A549 (cell line): ENCODE measurements at regions not wholly inside any gene's neighbourhood (a gene's known extent, or its start where the extent isn't known, plus 50 kb on each side); places are given as distances from the start of the nearest gene placed in this dataset.

Experiments
- ATAC-seq, 2 experiments: fragments of 200-7000 bp in 1 of 2; fragments of >200 bp in 1 of 2; cut with Nextera tagmentation in 1 of 2; cut with Tn5 transposase in 1 of 2; 3 replicates each; pipeline versions ENCODE4 v1.8.0 to v1.9.1; 2018 to 2020; ENCODE audit warnings: mild to moderate bottlenecking in 1 of 2, moderate library complexity in 1 of 2
- CTCF ChIA-PET: fragments of 300-600 bp; sonication (Branson Sonifier 250); formaldehyde crosslinking; extraction: SDS; loops from one replicate; lab custom pipeline; 2021; ENCODE audit warnings: antibody characterized with exemption, inconsistent platforms; lab: Yijun Ruan, JAX
- POLR2A ChIA-PET: fragments of 350-600 bp; formaldehyde crosslinking; extraction: SDS; loops from one replicate; lab custom pipeline; 2021; ENCODE audit warnings: antibody characterized with exemption, inconsistent platforms; lab: Yijun Ruan, JAX
- DNase-seq, 2 experiments: peaks; one replicate each; pipeline versions ENCODE4 v3.0.0 to v3.0.0-alpha.2; 2011 to 2016; ENCODE audit warnings: low read depth in 1 of 2, low spot score in 1 of 2
- FAIRE-seq: peaks from 2 replicates; lab custom pipeline; 2011; peaks lifted over from hg19 to GRCh38; lab: Jason Lieb, UNC
- H3K27ac ChIP-seq, 2 experiments: fragments of >200 bp; sonication (Bioruptor Twin); formaldehyde crosslinking; 3 replicates each; pipeline ENCODE4 v1.5.1; 2016 to 2017
- H3K4me1 ChIP-seq: fragments of >200 bp; sonication (Bioruptor Twin); formaldehyde crosslinking; 3 replicates; pipeline ENCODE4 v1.6.1; 2016
- H3K4me2 ChIP-seq: fragments of >200 bp; sonication (Bioruptor Twin); formaldehyde crosslinking; 3 replicates; pipeline ENCODE4 v1.6.1; 2016
- H3K4me3 ChIP-seq: fragments of >200 bp; sonication (Bioruptor Twin); formaldehyde crosslinking; 3 replicates; pipeline ENCODE4 v1.5.1; 2016
- H3K9me3 ChIP-seq: fragments of >200 bp; sonication (Bioruptor Twin); formaldehyde crosslinking; 3 replicates; pipeline ENCODE4 v1.6.1; 2016
- CBX2 ChIP-seq: fragments of 200-600 bp; sonication (generic); IDR thresholded peaks from 2 replicates; pipeline ENCODE4 v1.6.1; 2016; ENCODE audit warnings: low read depth, mild to moderate bottlenecking, borderline replicate concordance
- CEBPB ChIP-seq, 2 experiments: fragments of >200 bp in 1 of 2; sonication (Bioruptor Twin) in 1 of 2; formaldehyde crosslinking in 1 of 2; IDR thresholded peaks; 2 replicates each; pipeline ENCODE4 v1.6.1; 2012 to 2016
- CTCF ChIP-seq: fragments of >200 bp; sonication (Bioruptor Twin); formaldehyde crosslinking; IDR thresholded peaks from 3 replicates; pipeline ENCODE4 v1.5.1; 2016
- FOSB ChIP-seq: fragments of 250-450 bp; sonication (Bioruptor Pico); IDR thresholded peaks from 2 replicates; pipeline ENCODE4 v1.5.0; 2020; ENCODE audit warnings: mild to moderate bottlenecking, moderate library complexity
- FOXS1 ChIP-seq: fragments of 250-450 bp; sonication (Bioruptor Pico); IDR thresholded peaks from 2 replicates; pipeline ENCODE4 v1.5.0; 2020; ENCODE audit warnings: mild to moderate bottlenecking, moderate library complexity
- HEYL ChIP-seq: fragments of 250-450 bp; sonication (Bioruptor Pico); IDR thresholded peaks from 2 replicates; pipeline ENCODE4 v1.8.0; 2021; ENCODE audit warnings: mild to moderate bottlenecking, moderate library complexity
- JUN ChIP-seq, 2 experiments: fragments of >200 bp; sonication (Bioruptor Twin); formaldehyde crosslinking; IDR thresholded peaks; 2 replicates in 1 of 2; 3 replicates in 1 of 2; pipeline ENCODE4 v1.6.1; 2016 to 2017
- KDM5A ChIP-seq: fragments of 200-600 bp; sonication (generic); IDR thresholded peaks from 2 replicates; pipeline ENCODE4 v1.6.1; 2016; ENCODE audit warnings: antibody characterized with exemption, mild to moderate bottlenecking
- MAFK ChIP-seq: fragments of 450-650 bp; IDR thresholded peaks from 2 replicates; pipeline ENCODE4 v1.6.1; 2014; ENCODE audit not compliant: partially characterized antibody
- MYC ChIP-seq: IDR thresholded peaks from 2 replicates; pipeline ENCODE4 v1.6.1; 2012; ENCODE audit warnings: mild to moderate bottlenecking, inconsistent platforms, low read length, improper control_type of control experiment, borderline replicate concordance
- NFE2L2 ChIP-seq: fragments of 150-350 bp; conservative IDR thresholded peaks from 2 replicates; pipeline ENCODE4 v1.6.1; 2014; ENCODE audit warnings: low read length
- NPAS2 ChIP-seq: fragments of 250-450 bp; sonication (Bioruptor Pico); IDR thresholded peaks from 2 replicates; pipeline ENCODE4 v1.8.0; 2022; ENCODE audit warnings: mild to moderate bottlenecking, moderate library complexity, borderline replicate concordance
- PHF8 ChIP-seq: fragments of 200-600 bp; sonication (generic); IDR thresholded peaks from 2 replicates; pipeline ENCODE4 v1.6.1; 2016; ENCODE audit warnings: low read depth, mild to moderate bottlenecking, antibody characterized with exemption, moderate library complexity, borderline replicate concordance
- POLR2A ChIP-seq: IDR thresholded peaks from 2 replicates; pipeline ENCODE4 v1.6.1; 2012; ENCODE audit warnings: mild to moderate bottlenecking, low read length
- RAD21 ChIP-seq, 2 experiments: fragments of >200 bp in 1 of 2; sonication (Bioruptor Twin) in 1 of 2; formaldehyde crosslinking in 1 of 2; IDR thresholded peaks in 1 of 2; conservative IDR thresholded peaks in 1 of 2; 2 replicates in 1 of 2; 3 replicates in 1 of 2; pipeline ENCODE4 v1.6.1; 2012 to 2018; ENCODE audit warnings: inconsistent platforms in 1 of 2
- RCOR1 ChIP-seq: fragments of 150-350 bp; IDR thresholded peaks from 2 replicates; pipeline ENCODE4 v1.6.1; 2014; ENCODE audit warnings: antibody characterized with exemption, low read length, low read depth
- SREBF2 ChIP-seq: fragments of 450-650 bp; IDR thresholded peaks from 2 replicates; pipeline ENCODE4 v1.6.1; 2014; ENCODE audit warnings: mild to moderate bottlenecking, moderate library complexity
- TFCP2L1 ChIP-seq: fragments of 250-450 bp; sonication (Bioruptor Pico); IDR thresholded peaks from 2 replicates; pipeline ENCODE4 v1.5.0; 2021; ENCODE audit warnings: mild to moderate bottlenecking
- WGBS: methylation state at CpG from one replicate; pipeline ENCODE4 v1.1.6; 2017; ENCODE audit errors: missing lambda C conversion rate; 5-methylcytosine and 5-hydroxymethylcytosine counted together
- TF ChIP-seq, protein P1 (sequence below): IDR thresholded peaks from 2 replicates; pipeline ENCODE4 v1.6.1; 2012
- TF ChIP-seq, protein P2 (sequence below): fragments of 250-450 bp; sonication (Bioruptor Pico); IDR thresholded peaks from 2 replicates; pipeline ENCODE4 v1.5.0; 2020; ENCODE audit warnings: low read depth, mild to moderate bottlenecking, moderate library complexity
- TF ChIP-seq, protein P3 (sequence below): fragments of 250-450 bp; sonication (Bioruptor Pico); IDR thresholded peaks from 2 replicates; pipeline ENCODE4 v1.5.0; 2021; ENCODE audit warnings: mild to moderate bottlenecking, moderate library complexity, borderline replicate concordance

GRCh38 chr7:10708447-10708846, 265.2 kb upstream of the PHF14 start:
- DNase-seq: peak in 1 of 2 experiments; percentile 43
- Histone ChIP-seq H3K4me3 (no peak overlapping the region), H3K9me3 (no peaks in the 10 kb centered on the region), H3K27ac (no peak overlapping the region), H3K4me2 (no peak overlapping the region), H3K4me1 (no peaks in the 10 kb centered on the region)
- peak in 1 of 2 experiments; percentile 21; a peak in 1 of 5 replicates for TF ChIP-seq RAD21 (conservative IDR thresholded peaks at IDR 0.05 in 1 of 2, IDR thresholded peaks at IDR 0.05 in 1 of 2)
- no peak for TF ChIP-seq POLR2A
- TF ChIP-seq FOXS1: no peak
- TF ChIP-seq SREBF2: no peak
- ChIA-PET CTCF (no interaction called here), POLR2A (no interaction called here)
- FAIRE-seq: no peak
- 8% methylated on average over 5 of the region's 5 CpGs for WGBS
- 0 out of 6 replicates have a peak, but pooled peaks of 1 of the 2 experiments have one; percentile 38 for ATAC-seq

GRCh38 chr7:10718768-10719167, 254.9 kb upstream of the PHF14 start:
- TF ChIP-seq, protein P1, sequence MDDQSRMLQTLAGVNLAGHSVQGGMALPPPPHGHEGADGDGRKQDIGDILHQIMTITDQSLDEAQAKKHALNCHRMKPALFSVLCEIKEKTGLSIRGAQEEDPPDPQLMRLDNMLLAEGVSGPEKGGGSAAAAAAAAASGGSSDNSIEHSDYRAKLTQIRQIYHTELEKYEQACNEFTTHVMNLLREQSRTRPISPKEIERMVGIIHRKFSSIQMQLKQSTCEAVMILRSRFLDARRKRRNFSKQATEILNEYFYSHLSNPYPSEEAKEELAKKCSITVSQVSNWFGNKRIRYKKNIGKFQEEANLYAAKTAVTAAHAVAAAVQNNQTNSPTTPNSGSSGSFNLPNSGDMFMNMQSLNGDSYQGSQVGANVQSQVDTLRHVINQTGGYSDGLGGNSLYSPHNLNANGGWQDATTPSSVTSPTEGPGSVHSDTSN: no peak
- no peak for TF ChIP-seq MYC
- TF ChIP-seq HEYL (CRISPR knock-in tag): no peak
- TF ChIP-seq NPAS2 (CRISPR knock-in tag): no peak
- H3K27ac ChIP-seq: no peak overlapping the region
- no peaks in the 10 kb centered on the region for H3K4me1 ChIP-seq
- no peaks in the 10 kb centered on the region for H3K9me3 ChIP-seq
- DNase-seq: no peak
- ATAC-seq: no peak
- 29% methylated on average over 5 of the region's 5 CpGs for WGBS
- H3K4me2 ChIP-seq: no peak overlapping the region
- no peak overlapping the region for H3K4me3 ChIP-seq
- ChIA-PET POLR2A (no interaction called here), CTCF (no interaction called here)
- FAIRE-seq: no peak

DNA sequence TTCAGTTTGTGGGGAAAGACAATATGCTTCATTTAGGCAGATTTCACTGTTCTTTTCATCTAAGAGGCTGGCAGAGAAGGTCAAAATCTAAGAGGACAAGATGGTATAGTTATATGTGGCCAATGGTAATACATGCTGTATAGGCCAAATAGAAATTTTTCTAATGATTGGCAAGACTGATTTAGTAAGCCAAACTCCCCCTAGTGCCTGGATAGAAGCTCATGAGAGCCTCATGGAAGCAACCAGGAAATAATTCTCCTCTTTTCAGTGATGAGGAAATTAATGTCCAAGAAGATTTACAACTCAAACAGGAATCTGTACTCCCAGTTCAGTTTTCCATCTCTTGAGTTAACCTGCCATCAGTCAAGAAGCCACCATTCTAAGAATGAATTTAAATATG, 253.6 kb upstream of the PHF14 start:
- no peak for FAIRE-seq
- CTCF ChIA-PET: no interaction called here
- ATAC-seq: no peak
- Histone ChIP-seq H3K27ac (no peak overlapping the region), H3K4me3 (no peak overlapping the region), H3K4me2 (no peak overlapping the region), H3K9me3 (no peaks in the 10 kb centered on the region)
- peak in 1 of 2 experiments; percentile 11 for DNase-seq
- TF ChIP-seq CEBPB (IDR thresholded peaks at IDR 0.05) (no peak), CTCF (no peak), PHF8 (no peak), FOSB (CRISPR knock-in tag) (no peak), TFCP2L1 (no peak), JUN (IDR thresholded peaks at IDR 0.05) (no peak), MAFK (no peak), RCOR1 (no peak), RAD21 (conservative IDR thresholded peaks at IDR 0.05 in 1 of 2, IDR thresholded peaks at IDR 0.05 in 1 of 2) (no peak), KDM5A (no peak), CBX2 (no peak), NFE2L2 (no peak)
- TF ChIP-seq, protein P2, sequence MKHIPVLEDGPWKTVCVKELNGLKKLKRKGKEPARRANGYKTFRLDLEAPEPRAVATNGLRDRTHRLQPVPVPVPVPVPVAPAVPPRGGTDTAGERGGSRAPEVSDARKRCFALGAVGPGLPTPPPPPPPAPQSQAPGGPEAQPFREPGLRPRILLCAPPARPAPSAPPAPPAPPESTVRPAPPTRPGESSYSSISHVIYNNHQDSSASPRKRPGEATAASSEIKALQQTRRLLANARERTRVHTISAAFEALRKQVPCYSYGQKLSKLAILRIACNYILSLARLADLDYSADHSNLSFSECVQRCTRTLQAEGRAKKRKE: no peak
- TF ChIP-seq, protein P3, sequence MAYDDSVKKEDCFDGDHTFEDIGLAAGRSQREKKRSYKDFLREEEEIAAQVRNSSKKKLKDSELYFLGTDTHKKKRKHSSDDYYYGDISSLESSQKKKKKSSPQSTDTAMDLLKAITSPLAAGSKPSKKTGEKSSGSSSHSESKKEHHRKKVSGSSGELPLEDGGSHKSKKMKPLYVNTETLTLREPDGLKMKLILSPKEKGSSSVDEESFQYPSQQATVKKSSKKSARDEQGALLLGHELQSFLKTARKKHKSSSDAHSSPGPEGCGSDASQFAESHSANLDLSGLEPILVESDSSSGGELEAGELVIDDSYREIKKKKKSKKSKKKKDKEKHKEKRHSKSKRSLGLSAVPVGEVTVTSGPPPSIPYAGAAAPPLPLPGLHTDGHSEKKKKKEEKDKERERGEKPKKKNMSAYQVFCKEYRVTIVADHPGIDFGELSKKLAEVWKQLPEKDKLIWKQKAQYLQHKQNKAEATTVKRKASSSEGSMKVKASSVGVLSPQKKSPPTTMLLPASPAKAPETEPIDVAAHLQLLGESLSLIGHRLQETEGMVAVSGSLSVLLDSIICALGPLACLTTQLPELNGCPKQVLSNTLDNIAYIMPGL (CRISPR knock-in tag): no peak
- TF ChIP-seq, all 56 proteins: peak for 0
- POLR2A ChIA-PET: no interaction called here
- no peaks in the 10 kb centered on the region for H3K4me1 ChIP-seq
